ENCODE measurements at regions not wholly inside any gene's neighbourhood (a gene's known extent, or its start where the extent isn't known, plus 50 kb on each side); places are given as distances from the start of the nearest gene placed in this dataset.

- no peak for TF ChIP-seq CTCF (IDR thresholded peaks at IDR 0.05; ENCODE audit: extremely low read depth in 1 of 2, insufficient read depth in 1 of 2, low read depth in 1 of 2, low read length in 2 of 2)
- no peak for TF ChIP-seq MYC (IDR thresholded peaks at IDR 0.05; ENCODE audit: low read depth, low read length)
- TF ChIP-seq POLR2A (IDR thresholded peaks at IDR 0.05; ENCODE audit: low read depth, low read length): no peak
- TF ChIP-seq POLR2AphosphoS5 (IDR thresholded peaks at IDR 0.05; ENCODE audit: insufficient read depth, low read depth, low read length): no peak
- TF ChIP-seq EZH2 (IDR thresholded peaks at IDR 0.05; ENCODE audit: borderline replicate concordance, low read depth, low read length, severe bottlenecking): no peak
- TF ChIP-seq JUN (IDR thresholded peaks at IDR 0.05; ENCODE audit: borderline replicate concordance, insufficient read depth, insufficient read length, low read depth): no peak
Observed at GRCh38 chr11:21704539-21704938, 488.3 kb upstream of the ANO5 start.

Measured in endothelial cell of umbilical vein (primary cell).